Prostate gland (tissue), 2 donors: ENCODE measurements at regions not wholly inside any gene's neighbourhood (a gene's known extent, or its start where the extent isn't known, plus 50 kb on each side); places are given as distances from the start of the nearest gene placed in this dataset.

Experiments used
- DNase-seq: peaks from one replicate; pipeline ENCODE4 v3.0.0-alpha.2; 2019; ENCODE audit warnings: low spot score
- H3K27ac ChIP-seq, 2 donors: fragments of 200-600 bp; sonication (generic); 2 replicates each; pipeline ENCODE4 v1.5.1; 2017 to 2019
- H3K27me3 ChIP-seq: fragments of 200-600 bp; sonication (generic); replicated peaks from 2 replicates; pipeline ENCODE4 v1.5.1; 2019; ENCODE audit not compliant: insufficient read depth
- H3K36me3 ChIP-seq, 2 donors: fragments of 200-600 bp; sonication (generic); 1 replicate in 1 of 2; 2 replicates in 1 of 2; pipeline versions ENCODE4 v1.5.1 to v1.8.1; 2017 to 2019
- H3K4me1 ChIP-seq: fragments of 200-600 bp; sonication (generic); replicated peaks from 2 replicates; pipeline ENCODE4 v1.5.1; 2019
- H3K4me3 ChIP-seq, 2 donors: fragments of 200-600 bp; sonication (generic); 2 replicates each; pipeline ENCODE4 v1.5.1; 2017 to 2019
- H3K9me3 ChIP-seq: fragments of 200-600 bp; sonication (generic); 2 replicates; pipeline ENCODE4 v1.5.1; 2017
- POLR2A ChIP-seq: fragments of 450-650 bp; IDR thresholded peaks from one replicate; pipeline ENCODE4 v1.6.1; 2016; ENCODE audit warnings: antibody characterized with exemption, mild to moderate bottlenecking
- POLR2AphosphoS5 ChIP-seq: sonication (generic); formaldehyde crosslinking; IDR thresholded peaks from one replicate; pipeline ENCODE4 v1.6.1; 2017; ENCODE audit warnings: antibody characterized with exemption
- WGBS: methylation state at CpG from one replicate; pipeline ENCODE4 v1.1.5; 2018; 5-methylcytosine and 5-hydroxymethylcytosine counted together
- intact Hi-C: fragments of 100-400 bp; cut with DNase I; formaldehyde crosslinking; loops from one replicate; pipeline ENCODE4 v1.14.2; 2022
- TF ChIP-seq, protein P1 (sequence below), 4 experiments: fragments of 200-600 bp in 2 of 4; fragments of 450-650 bp in 2 of 4; sonication (generic) in 2 of 4; IDR thresholded peaks; 1 replicate in 3 of 4; 2 replicates in 1 of 4; pipeline ENCODE4 v1.5.1; 2016 to 2019; ENCODE audit warnings: antibody characterized with exemption in 4 of 4, mild to moderate bottlenecking in 2 of 4, moderate library complexity in 2 of 4

DNA sequence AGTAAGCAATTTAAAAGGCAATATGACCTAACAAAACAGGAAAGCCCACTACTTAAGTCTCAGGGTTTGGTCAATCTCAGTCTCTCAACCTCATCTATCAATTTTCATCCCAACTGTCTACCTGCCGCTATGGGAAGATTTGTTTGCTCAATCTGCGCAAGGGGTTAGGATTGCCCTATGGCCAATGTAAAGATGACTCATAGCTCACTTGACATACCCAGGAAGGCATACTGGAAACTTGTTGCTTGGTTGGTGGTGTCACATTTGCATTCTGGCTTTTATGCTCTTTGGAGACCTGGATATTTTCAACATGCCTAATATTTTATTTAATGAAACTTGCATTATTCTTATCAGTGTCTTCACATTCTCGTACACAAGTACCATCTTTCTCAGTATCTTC, 78.1 kb upstream of the TMEM196 start:
- TF ChIP-seq, protein P1, sequence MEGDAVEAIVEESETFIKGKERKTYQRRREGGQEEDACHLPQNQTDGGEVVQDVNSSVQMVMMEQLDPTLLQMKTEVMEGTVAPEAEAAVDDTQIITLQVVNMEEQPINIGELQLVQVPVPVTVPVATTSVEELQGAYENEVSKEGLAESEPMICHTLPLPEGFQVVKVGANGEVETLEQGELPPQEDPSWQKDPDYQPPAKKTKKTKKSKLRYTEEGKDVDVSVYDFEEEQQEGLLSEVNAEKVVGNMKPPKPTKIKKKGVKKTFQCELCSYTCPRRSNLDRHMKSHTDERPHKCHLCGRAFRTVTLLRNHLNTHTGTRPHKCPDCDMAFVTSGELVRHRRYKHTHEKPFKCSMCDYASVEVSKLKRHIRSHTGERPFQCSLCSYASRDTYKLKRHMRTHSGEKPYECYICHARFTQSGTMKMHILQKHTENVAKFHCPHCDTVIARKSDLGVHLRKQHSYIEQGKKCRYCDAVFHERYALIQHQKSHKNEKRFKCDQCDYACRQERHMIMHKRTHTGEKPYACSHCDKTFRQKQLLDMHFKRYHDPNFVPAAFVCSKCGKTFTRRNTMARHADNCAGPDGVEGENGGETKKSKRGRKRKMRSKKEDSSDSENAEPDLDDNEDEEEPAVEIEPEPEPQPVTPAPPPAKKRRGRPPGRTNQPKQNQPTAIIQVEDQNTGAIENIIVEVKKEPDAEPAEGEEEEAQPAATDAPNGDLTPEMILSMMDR (IDR thresholded peaks at IDR 0.05): no peak
- TF ChIP-seq POLR2AphosphoS5: no peak
- no peak overlapping the region for H3K27ac ChIP-seq
- no peaks in the 10 kb centered on the region for H3K9me3 ChIP-seq
- WGBS: 80% methylated on average over 3 of the region's 3 CpGs
- no peaks in the 10 kb centered on the region for H3K36me3 ChIP-seq
- H3K4me3 ChIP-seq: no peak overlapping the region
- no peaks in the 10 kb centered on the region for H3K27me3 ChIP-seq
- no peak for DNase-seq
- intact Hi-C loops: no loop called here
- H3K4me1 ChIP-seq: no peaks in the 10 kb centered on the region

DNA sequence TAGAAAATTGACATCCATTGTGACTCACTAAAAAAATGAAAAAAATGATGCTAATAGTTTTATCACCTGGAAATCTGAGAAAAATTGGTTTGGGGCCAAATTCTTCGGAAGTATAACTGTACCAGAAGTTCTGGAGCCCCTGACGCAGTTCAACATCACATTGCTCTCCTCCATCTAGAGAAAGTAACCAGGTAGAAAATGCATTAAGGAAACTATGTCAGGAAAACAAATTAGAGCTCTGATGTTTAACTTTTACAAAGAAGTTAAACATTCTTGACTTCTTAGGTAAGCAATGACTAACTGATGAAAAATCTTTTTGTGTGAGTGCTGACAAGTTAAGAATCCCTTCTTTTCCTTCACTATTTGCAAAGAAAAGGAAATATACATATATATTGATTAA, 61.1 kb upstream of the TMEM196 start:
- intact Hi-C loops: no loop called here
- no peaks in the 10 kb centered on the region for H3K36me3 ChIP-seq
- DNase-seq: no peak
- WGBS: 36% methylated on average over 2 of the region's 2 CpGs
- TF ChIP-seq POLR2AphosphoS5 (no peak), POLR2A (no peak)
- TF ChIP-seq, protein P1 (IDR thresholded peaks at IDR 0.05): no peak
- H3K27ac ChIP-seq: no peak overlapping the region
- H3K4me3 ChIP-seq: no peak overlapping the region
- H3K27me3 ChIP-seq: no peaks in the 10 kb centered on the region
- H3K4me1 ChIP-seq: no peaks in the 10 kb centered on the region
- H3K9me3 ChIP-seq: no peaks in the 10 kb centered on the region

DNA sequence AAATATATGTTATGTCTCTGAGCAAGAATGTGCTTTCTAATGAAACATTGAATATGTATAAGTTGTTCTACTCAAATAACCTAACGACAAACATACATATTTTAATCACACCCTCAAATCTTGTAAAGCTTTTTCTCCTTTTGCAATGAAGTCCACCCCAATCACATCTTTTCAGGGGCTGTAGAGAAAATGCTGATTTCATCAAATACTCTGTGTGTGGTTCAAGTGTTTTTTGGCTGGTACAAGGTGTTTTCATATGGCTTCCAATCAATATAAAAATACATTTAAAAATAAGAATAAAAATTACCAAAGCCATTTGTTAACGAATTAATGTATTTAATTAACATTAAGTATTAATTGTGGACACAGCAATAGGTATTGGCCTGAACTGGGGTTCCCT, 57.2 kb upstream of the TMEM196 start:
- TF ChIP-seq POLR2A (no peak), POLR2AphosphoS5 (no peak)
- TF ChIP-seq, protein P1 (IDR thresholded peaks at IDR 0.05): no peak
- Histone ChIP-seq H3K27me3 (no peaks in the 10 kb centered on the region), H3K36me3 (no peaks in the 10 kb centered on the region), H3K4me1 (no peaks in the 10 kb centered on the region), H3K4me3 (no peak overlapping the region), H3K27ac (no peak overlapping the region), H3K9me3 (no peaks in the 10 kb centered on the region)
- intact Hi-C loops: no loop called here
- WGBS: 69% methylated on average over 2 of the region's 2 CpGs
- no peak for DNase-seq
